OCI-LY1 (cell line): ENCODE measurements at regions not wholly inside any gene's neighbourhood (a gene's known extent, or its start where the extent isn't known, plus 50 kb on each side); places are given as distances from the start of the nearest gene placed in this dataset.

Experiments used
- H2AFZ ChIP-seq: fragments of 200-600 bp; sonication (generic), shearing (Covaris generic); 2 replicates; pipeline ENCODE4 v1.6.0; 2014; ENCODE audit warnings: antibody characterized with exemption, mild to moderate bottlenecking, low read length
- H3F3A ChIP-seq: fragments of 200-600 bp; sonication (generic), shearing (Covaris generic); 2 replicates; pipeline ENCODE4 v1.6.0; 2014; ENCODE audit warnings: mild to moderate bottlenecking, antibody characterized with exemption, low read length, moderate library complexity; ENCODE audit not compliant: insufficient read depth
- H3K27ac ChIP-seq: fragments of 200-600 bp; sonication (generic); 2 replicates; pipeline ENCODE4 v1.5.1; 2014; ENCODE audit warnings: low read length, mixed run types, mild to moderate bottlenecking, low read depth; ENCODE audit not compliant: poor library complexity, severe bottlenecking
- H3K27me3 ChIP-seq: fragments of 200-600 bp; sonication (generic); 2 replicates; pipeline ENCODE4 v1.6.0; 2014; ENCODE audit warnings: antibody characterized with exemption, mild to moderate bottlenecking, low read length, moderate library complexity; ENCODE audit not compliant: insufficient read depth
- H3K36me3 ChIP-seq: fragments of 200-600 bp; sonication (generic); 2 replicates; pipeline ENCODE4 v1.6.1; 2014; ENCODE audit warnings: mild to moderate bottlenecking, antibody characterized with exemption, low read length, moderate library complexity, mixed read lengths; ENCODE audit not compliant: insufficient read depth
- H3K4me1 ChIP-seq: fragments of 200-600 bp; sonication (generic); 2 replicates; pipeline ENCODE4 v1.5.1; 2014; ENCODE audit warnings: mild to moderate bottlenecking, low read length, moderate library complexity; ENCODE audit not compliant: insufficient read depth, severe bottlenecking
- H3K4me2 ChIP-seq: fragments of 200-600 bp; sonication (generic), shearing (Covaris generic); 2 replicates; pipeline ENCODE4 v1.6.1; 2014; ENCODE audit warnings: low read length
- H3K4me3 ChIP-seq: fragments of 200-600 bp; sonication (generic); 2 replicates; pipeline ENCODE4 v1.5.1; 2014; ENCODE audit warnings: low read length, low read depth, mild to moderate bottlenecking, mixed read lengths; ENCODE audit not compliant: poor library complexity, severe bottlenecking
- H3K79me2 ChIP-seq: fragments of 200-600 bp; shearing (Covaris generic); 2 replicates; pipeline ENCODE4 v1.6.1; 2016; ENCODE audit warnings: mixed run types, low read length, mixed read lengths; ENCODE audit not compliant: insufficient read depth
- H3K9ac ChIP-seq: fragments of 200-600 bp; sonication (generic), shearing (Covaris generic); 2 replicates; pipeline ENCODE4 v1.6.1; 2014; ENCODE audit warnings: mild to moderate bottlenecking, low read length, mixed read lengths
- H3K9me2 ChIP-seq: fragments of 200-600 bp; sonication (generic), shearing (Covaris generic); 2 replicates; pipeline ENCODE4 v1.6.1; 2014; ENCODE audit warnings: low read depth, mild to moderate bottlenecking, low read length, mixed read lengths
- H3K9me3 ChIP-seq: fragments of 200-600 bp; shearing (Covaris generic); 2 replicates; pipeline ENCODE4 v1.6.1; 2014; ENCODE audit warnings: low read length, mixed read lengths
- H4K20me1 ChIP-seq: fragments of 200-600 bp; sonication (generic), shearing (Covaris generic); 2 replicates; pipeline ENCODE4 v1.6.0; 2016; ENCODE audit warnings: mild to moderate bottlenecking, low read length; ENCODE audit not compliant: insufficient read depth
- EZH2 ChIP-seq: fragments of 200-600 bp; sonication (generic), shearing (Covaris generic); IDR thresholded peaks from 2 replicates; pipeline ENCODE4 v1.8.0; 2017; ENCODE audit warnings: borderline replicate concordance, mixed run types, mild to moderate bottlenecking, antibody characterized with exemption, low read length, moderate library complexity, mixed read lengths
- TF ChIP-seq, protein P1 (sequence below): fragments of 200-600 bp; sonication (generic), shearing (Covaris generic); IDR thresholded peaks from 2 replicates; pipeline ENCODE4 v1.5.1; 2017; ENCODE audit warnings: mild to moderate bottlenecking, antibody characterized with exemption, low read length, moderate library complexity, mixed read lengths

DNA sequence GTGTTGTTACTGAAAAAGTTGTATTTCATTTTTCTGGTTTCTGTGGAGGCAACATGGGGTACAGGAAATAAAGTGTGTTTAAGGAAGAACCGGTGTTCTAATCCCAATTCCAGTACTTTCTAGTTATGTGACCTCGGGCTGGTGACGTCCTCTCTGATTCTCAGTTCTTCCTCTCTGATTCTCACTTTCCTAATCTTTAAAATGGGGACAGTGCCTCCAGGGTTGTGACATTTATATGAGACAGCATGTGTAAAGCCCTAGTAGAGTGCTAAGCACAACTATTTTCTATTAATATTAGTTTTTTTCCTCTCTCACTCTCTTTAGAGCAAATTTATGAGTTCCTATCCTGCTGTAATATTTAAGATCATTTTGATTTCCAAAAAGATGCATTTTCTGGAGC lies 50.9 kb upstream of the PTPDC1 start:
- Histone ChIP-seq H4K20me1 (no peaks in the 10 kb centered on the region), H3K79me2 (no peaks in the 10 kb centered on the region), H3F3A (no peaks in the 10 kb centered on the region), H3K27ac (no peak overlapping the region), H3K36me3 (no peaks in the 10 kb centered on the region), H3K4me3 (no peak overlapping the region), H3K9me3 (no peaks in the 10 kb centered on the region), H3K4me2 (no peak overlapping the region), H3K4me1 (peaks cover 14% of the 10 kb centered on the region), H2AFZ (no peak overlapping the region), H3K27me3 (0 out of 2 replicates have a peak, but pooled peaks cover 3% of the 10 kb centered on the region), H3K9ac (no peak overlapping the region), H3K9me2 (no peaks in the 10 kb centered on the region)
- TF ChIP-seq EZH2, result no peak
- TF ChIP-seq, protein P1, sequence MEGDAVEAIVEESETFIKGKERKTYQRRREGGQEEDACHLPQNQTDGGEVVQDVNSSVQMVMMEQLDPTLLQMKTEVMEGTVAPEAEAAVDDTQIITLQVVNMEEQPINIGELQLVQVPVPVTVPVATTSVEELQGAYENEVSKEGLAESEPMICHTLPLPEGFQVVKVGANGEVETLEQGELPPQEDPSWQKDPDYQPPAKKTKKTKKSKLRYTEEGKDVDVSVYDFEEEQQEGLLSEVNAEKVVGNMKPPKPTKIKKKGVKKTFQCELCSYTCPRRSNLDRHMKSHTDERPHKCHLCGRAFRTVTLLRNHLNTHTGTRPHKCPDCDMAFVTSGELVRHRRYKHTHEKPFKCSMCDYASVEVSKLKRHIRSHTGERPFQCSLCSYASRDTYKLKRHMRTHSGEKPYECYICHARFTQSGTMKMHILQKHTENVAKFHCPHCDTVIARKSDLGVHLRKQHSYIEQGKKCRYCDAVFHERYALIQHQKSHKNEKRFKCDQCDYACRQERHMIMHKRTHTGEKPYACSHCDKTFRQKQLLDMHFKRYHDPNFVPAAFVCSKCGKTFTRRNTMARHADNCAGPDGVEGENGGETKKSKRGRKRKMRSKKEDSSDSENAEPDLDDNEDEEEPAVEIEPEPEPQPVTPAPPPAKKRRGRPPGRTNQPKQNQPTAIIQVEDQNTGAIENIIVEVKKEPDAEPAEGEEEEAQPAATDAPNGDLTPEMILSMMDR, result no peak

DNA sequence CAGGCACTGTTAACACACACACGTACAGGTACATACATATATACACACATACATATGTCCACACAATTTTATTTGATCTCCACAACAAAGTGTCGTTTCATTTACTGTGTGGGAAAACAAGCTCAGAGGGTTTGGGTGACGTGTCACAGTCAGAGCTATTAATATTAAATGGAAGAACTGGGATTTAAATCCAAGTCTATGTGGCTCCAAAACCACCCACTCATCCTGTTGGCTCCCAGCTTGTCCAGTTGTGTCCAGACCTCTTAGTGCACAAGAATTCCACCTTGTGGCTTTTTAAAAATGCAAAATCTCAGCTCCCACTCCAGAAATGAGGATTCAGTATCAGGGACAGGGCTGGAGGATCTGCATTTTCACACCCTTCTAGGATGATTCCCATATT lies 52.3 kb upstream of the PTPDC1 start:
- TF ChIP-seq, protein P1, result no peak
- no peak for TF ChIP-seq EZH2
- no peak overlapping the region for H3K9ac ChIP-seq
- no peak overlapping the region for H3K4me3 ChIP-seq

DNA sequence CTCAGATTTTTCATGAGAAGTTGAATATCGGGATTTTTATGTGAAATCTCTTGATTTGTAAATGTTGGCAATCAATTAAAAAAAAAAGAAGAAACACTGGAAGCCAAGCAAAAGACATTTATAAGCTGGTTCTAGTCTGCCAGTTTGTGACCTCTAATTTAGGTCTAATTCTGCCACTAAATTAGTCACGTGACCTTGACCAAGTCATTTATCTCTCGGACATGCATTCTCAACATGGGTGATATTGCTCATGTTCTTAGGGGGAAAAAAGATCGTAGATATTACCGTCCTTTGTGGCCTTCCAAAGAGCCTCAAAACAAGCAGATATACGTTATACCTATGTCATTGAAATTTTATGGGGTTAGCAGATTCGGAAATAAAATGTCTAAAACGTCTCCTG lies 52.9 kb upstream of the PTPDC1 start:
- Histone ChIP-seq H3K79me2 (no peaks in the 10 kb centered on the region), H3K4me1 (peaks cover 14% of the 10 kb centered on the region), H4K20me1 (no peaks in the 10 kb centered on the region), H3K27me3 (0 out of 2 replicates have a peak, but pooled peaks cover 3% of the 10 kb centered on the region), H3K36me3 (no peaks in the 10 kb centered on the region), H3K9me3 (no peaks in the 10 kb centered on the region), H2AFZ (peak overlapping the region; percentile 76), H3F3A (no peaks in the 10 kb centered on the region), H3K4me3 (peak overlapping the region; percentile 74), H3K9ac (peak overlapping the region; percentile 63; the same call in 1 of the 2 replicates), H3K27ac (no peak overlapping the region), H3K4me2 (peak overlapping the region; percentile 87), H3K9me2 (no peaks in the 10 kb centered on the region)
- TF ChIP-seq EZH2, result no peak
- TF ChIP-seq, protein P1, result no peak

More for the DNA sequence above, 52.3 kb upstream of the PTPDC1 start:
- Histone ChIP-seq H2AFZ (no peak overlapping the region), H3K36me3 (no peaks in the 10 kb centered on the region), H4K20me1 (no peaks in the 10 kb centered on the region), H3K9me3 (no peaks in the 10 kb centered on the region), H3K27ac (no peak overlapping the region), H3F3A (no peaks in the 10 kb centered on the region), H3K27me3 (0 out of 2 replicates have a peak, but pooled peaks cover 3% of the 10 kb centered on the region), H3K9me2 (no peaks in the 10 kb centered on the region), H3K4me2 (no peak overlapping the region), H3K4me1 (peaks cover 14% of the 10 kb centered on the region), H3K79me2 (no peaks in the 10 kb centered on the region)
